ENCODE measurements at regions not wholly inside any gene's neighbourhood (a gene's known extent, or its start where the extent isn't known, plus 50 kb on each side); places are given as distances from the start of the nearest gene placed in this dataset.

DNA sequence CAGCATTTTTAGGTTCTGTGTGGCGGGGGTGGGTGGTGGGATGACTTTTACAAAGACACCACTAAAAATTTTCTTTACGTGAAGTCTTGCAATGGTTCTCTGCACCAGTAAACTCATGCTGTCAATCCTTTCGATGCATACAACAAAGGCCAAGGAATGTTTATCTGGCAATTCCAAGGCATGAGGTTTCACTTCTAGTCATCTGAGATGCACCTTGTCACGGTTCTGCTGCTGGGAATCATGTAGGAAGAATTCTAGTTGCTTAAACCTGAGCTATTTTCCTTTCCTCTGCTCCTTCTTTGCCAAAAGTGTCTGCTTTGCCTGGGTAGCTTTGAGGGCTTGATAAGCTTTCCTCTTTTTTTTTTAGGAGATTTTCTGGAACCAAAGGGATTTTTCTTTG, 1204.5 kb upstream of the SEMA6A start:
- Histone ChIP-seq H3K27ac (ENCODE audit: control insufficient read depth, insufficient read depth) (no peak overlapping the region), H4K20me1 (ENCODE audit: control insufficient read depth, insufficient read depth) (no peaks in the 10 kb centered on the region), H2AFZ (ENCODE audit: control insufficient read depth, low read depth, low read length) (no peak overlapping the region), H3K4me2 (ENCODE audit: control insufficient read depth, insufficient read depth) (no peak overlapping the region), H3K4me3 (no peak overlapping the region), H3K36me3 (ENCODE audit: control insufficient read depth in 2 of 2, insufficient read depth in 2 of 2, low read length in 1 of 2) (no peaks in the 10 kb centered on the region), H3K4me1 (ENCODE audit: control insufficient read depth, insufficient read depth, low read length) (no peaks in the 10 kb centered on the region), H3K9me3 (replicated peaks; ENCODE audit: control insufficient read depth, insufficient read depth, low read length) (no peaks in the 10 kb centered on the region), H3K79me2 (ENCODE audit: control insufficient read depth, insufficient read depth, low read length) (no peaks in the 10 kb centered on the region), H3K9ac (ENCODE audit: control insufficient read depth, insufficient read depth, low read length) (no peak overlapping the region), H3K27me3 (replicated peaks in 1 of 2; ENCODE audit: control insufficient read depth in 2 of 2, insufficient read depth in 2 of 2, low read length in 1 of 2) (no peaks in the 10 kb centered on the region)
- intact Hi-C loops (cut with micrococcal nuclease; ENCODE audit: unreplicated experiment) (no loop called here), in situ Hi-C loops (cut with MboI) (no loop called here)
- FAIRE-seq: no peak
- SMC1A ChIA-PET (ENCODE audit: uncharacterized antibody, unreplicated experiment): interaction anchor here (1.1 kb wide), 1 partner anchor 12 kb away, joined by 3 read pairs; no protein-coding TSS in a partner anchor
- POLR2A ChIA-PET: no interaction called here
- no TSS peak for BruUV-seq (replicated peaks)
- TF ChIP-seq, protein P1, sequence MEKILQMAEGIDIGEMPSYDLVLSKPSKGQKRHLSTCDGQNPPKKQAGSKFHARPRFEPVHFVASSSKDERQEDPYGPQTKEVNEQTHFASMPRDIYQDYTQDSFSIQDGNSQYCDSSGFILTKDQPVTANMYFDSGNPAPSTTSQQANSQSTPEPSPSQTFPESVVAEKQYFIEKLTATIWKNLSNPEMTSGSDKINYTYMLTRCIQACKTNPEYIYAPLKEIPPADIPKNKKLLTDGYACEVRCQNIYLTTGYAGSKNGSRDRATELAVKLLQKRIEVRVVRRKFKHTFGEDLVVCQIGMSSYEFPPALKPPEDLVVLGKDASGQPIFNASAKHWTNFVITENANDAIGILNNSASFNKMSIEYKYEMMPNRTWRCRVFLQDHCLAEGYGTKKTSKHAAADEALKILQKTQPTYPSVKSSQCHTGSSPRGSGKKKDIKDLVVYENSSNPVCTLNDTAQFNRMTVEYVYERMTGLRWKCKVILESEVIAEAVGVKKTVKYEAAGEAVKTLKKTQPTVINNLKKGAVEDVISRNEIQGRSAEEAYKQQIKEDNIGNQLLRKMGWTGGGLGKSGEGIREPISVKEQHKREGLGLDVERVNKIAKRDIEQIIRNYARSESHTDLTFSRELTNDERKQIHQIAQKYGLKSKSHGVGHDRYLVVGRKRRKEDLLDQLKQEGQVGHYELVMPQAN (conservative IDR thresholded peaks at IDR 0.05): no peak
- TF ChIP-seq IKZF1 (conservative IDR thresholded peaks at IDR 0.05): no peak
- ATAC-seq: no peak
- DNase-seq (ENCODE audit: low read depth, low spot score): no peak
- RAD21 ChIA-PET (ENCODE audit: unreplicated experiment): no interaction called here
- WGBS (ENCODE audit: insufficient coverage, insufficient replicate concordance, low lambda C conversion rate, missing lambda C conversion rate): 0% methylated on average over 4 of the region's 4 CpGs
- CTCF ChIA-PET: no interaction called here

DNA sequence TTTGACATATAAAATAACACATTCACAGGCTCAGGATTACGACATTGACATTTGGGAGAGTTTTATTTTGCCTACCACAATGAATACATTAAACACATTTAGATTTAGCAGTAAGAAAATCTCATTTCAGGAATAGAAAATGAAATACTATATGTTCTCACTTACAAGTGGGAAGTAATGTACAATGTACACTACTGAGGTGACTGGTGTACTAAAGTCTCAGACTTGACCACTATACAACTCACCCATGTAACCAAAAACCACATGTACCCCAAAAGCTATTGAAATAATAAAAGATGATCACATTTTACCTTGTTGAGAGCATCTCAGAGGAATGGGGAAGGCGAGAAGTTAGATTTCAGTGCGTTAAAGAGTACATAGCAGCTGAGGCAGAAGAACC, 1202.4 kb upstream of the SEMA6A start:
- in situ Hi-C loops (cut with MboI) (no loop called here), intact Hi-C loops (cut with micrococcal nuclease; ENCODE audit: unreplicated experiment) (no loop called here)
- POLR2A ChIA-PET: no interaction called here
- H4K20me1 ChIP-seq (ENCODE audit: control insufficient read depth, insufficient read depth): no peaks in the 10 kb centered on the region
- no peak overlapping the region for H3K4me3 ChIP-seq
- TF ChIP-seq RUNX3 (IDR thresholded peaks at IDR 0.05; ENCODE audit: low read length) (peak; percentile 79), NFIC (IDR thresholded peaks at IDR 0.05; ENCODE audit: low read depth, low read length) (0 out of 2 replicates have a peak, but pooled peaks have one; percentile 17), ZNF274 (IDR thresholded peaks at IDR 0.05; ENCODE audit: insufficient read depth, insufficient read length) (no peak), E4F1 (IDR thresholded peaks at IDR 0.05; ENCODE audit: borderline replicate concordance, partially characterized antibody) (no peak)
- RAD21 ChIA-PET (ENCODE audit: unreplicated experiment): no interaction called here
- SMC1A ChIA-PET (ENCODE audit: uncharacterized antibody, unreplicated experiment): no interaction called here
- H3K79me2 ChIP-seq (ENCODE audit: control insufficient read depth, insufficient read depth, low read length): no peaks in the 10 kb centered on the region
- H3K9ac ChIP-seq (ENCODE audit: control insufficient read depth, insufficient read depth, low read length): no peak overlapping the region
- no peak overlapping the region for H2AFZ ChIP-seq (ENCODE audit: control insufficient read depth, low read depth, low read length)
- WGBS (ENCODE audit: insufficient coverage, insufficient replicate concordance, low lambda C conversion rate, missing lambda C conversion rate): 22% methylated on average over 3 of the region's 3 CpGs
- no peaks in the 10 kb centered on the region for H3K9me3 ChIP-seq (replicated peaks; ENCODE audit: control insufficient read depth, insufficient read depth, low read length)
- BruUV-seq (replicated peaks): no TSS peak
- no peak overlapping the region for H3K27ac ChIP-seq (ENCODE audit: control insufficient read depth, insufficient read depth)
- no peak for FAIRE-seq
- ATAC-seq: peak; percentile 63
- no peaks in the 10 kb centered on the region for H3K27me3 ChIP-seq (replicated peaks in 1 of 2; ENCODE audit: control insufficient read depth in 2 of 2, insufficient read depth in 2 of 2, low read length in 1 of 2)
- H3K4me2 ChIP-seq (ENCODE audit: control insufficient read depth, insufficient read depth): no peak overlapping the region
- no peaks in the 10 kb centered on the region for H3K4me1 ChIP-seq (ENCODE audit: control insufficient read depth, insufficient read depth, low read length)
- no peak for DNase-seq (ENCODE audit: low read depth, low spot score)
- no peaks in the 10 kb centered on the region for H3K36me3 ChIP-seq (ENCODE audit: control insufficient read depth in 2 of 2, insufficient read depth in 2 of 2, low read length in 1 of 2)
- CTCF ChIA-PET: no interaction called here

Data from GM12878 (cell line).